VCaP (cell line): ENCODE measurements at regions not wholly inside any gene's neighbourhood (a gene's known extent, or its start where the extent isn't known, plus 50 kb on each side); places are given as distances from the start of the nearest gene placed in this dataset.

ENCODE experiments used
- H3K27ac ChIP-seq: fragments of 450-650 bp; 2 replicates; pipeline ENCODE4 v1.5.1; 2017
- CTCF ChIP-seq: fragments of 450-650 bp; conservative IDR thresholded peaks from 2 replicates; pipeline ENCODE4 v1.5.1; 2017; ENCODE audit warnings: mild to moderate bottlenecking, moderate library complexity

GRCh38 chr2:5148392-5149085 is 543.6 kb upstream of the SOX11 start:
- no peak overlapping the region for H3K27ac ChIP-seq
- TF ChIP-seq CTCF, result no peak

- no peak for TF ChIP-seq CTCF
- H3K27ac ChIP-seq, result no peak overlapping the region
These were observed 541.3 kb upstream of the SOX11 start for GRCh38 chr2:5150871-5151270.

- TF ChIP-seq CTCF, result no peak
- H3K27ac ChIP-seq, result no peak overlapping the region
These were observed 527.2 kb upstream of the SOX11 start for GRCh38 chr2:5164776-5165525.

GRCh38 chr2:5172923-5173322 is 519.3 kb upstream of the SOX11 start:
- no peak overlapping the region for H3K27ac ChIP-seq
- no peak for TF ChIP-seq CTCF

GRCh38 chr2:5173876-5174535 is 518.2 kb upstream of the SOX11 start:
- H3K27ac ChIP-seq, result no peak overlapping the region

GRCh38 chr2:5175231-5175630 is 517.0 kb upstream of the SOX11 start:
- no peak overlapping the region for H3K27ac ChIP-seq
- no peak for TF ChIP-seq CTCF

More at GRCh38 chr2:5173876-5174535, 518.2 kb upstream of the SOX11 start:
- TF ChIP-seq CTCF, result no peak

- H3K27ac ChIP-seq, result no peak overlapping the region
- TF ChIP-seq CTCF, result no peak
These were observed 515.4 kb upstream of the SOX11 start for GRCh38 chr2:5176764-5177163.
